ENCODE measurements at regions not wholly inside any gene's neighbourhood (a gene's known extent, or its start where the extent isn't known, plus 50 kb on each side); places are given as distances from the start of the nearest gene placed in this dataset.

DNA sequence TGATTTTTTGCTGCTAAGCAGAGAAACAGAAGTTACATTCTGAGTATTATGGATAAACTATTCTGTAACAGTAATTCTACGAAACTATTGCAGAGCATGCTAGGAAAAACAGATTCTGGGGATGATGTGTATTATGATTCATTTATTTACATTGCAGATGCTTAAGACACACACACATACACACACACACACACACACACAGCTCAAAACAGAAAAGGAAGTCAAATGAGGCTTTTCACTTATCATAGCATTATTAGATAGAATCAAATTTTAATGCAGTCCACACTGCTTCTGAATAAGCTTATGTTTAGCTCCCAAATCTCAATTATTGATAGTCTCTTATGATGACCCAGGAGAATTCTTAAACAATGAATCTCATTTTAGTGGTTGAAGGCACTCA, 307.2 kb downstream of the HGF start:
- no peaks in the 10 kb centered on the region for H3K36me3 ChIP-seq (ENCODE audit: control insufficient read depth in 2 of 2, insufficient read depth in 1 of 2, low read length in 2 of 2)
- no peaks in the 10 kb centered on the region for H3K4me1 ChIP-seq (ENCODE audit: control insufficient read depth, insufficient read depth, low read length)
- no peak overlapping the region for H3K27ac ChIP-seq (ENCODE audit: extremely low read depth, low read depth, low read length)
- TF ChIP-seq, protein P1, sequence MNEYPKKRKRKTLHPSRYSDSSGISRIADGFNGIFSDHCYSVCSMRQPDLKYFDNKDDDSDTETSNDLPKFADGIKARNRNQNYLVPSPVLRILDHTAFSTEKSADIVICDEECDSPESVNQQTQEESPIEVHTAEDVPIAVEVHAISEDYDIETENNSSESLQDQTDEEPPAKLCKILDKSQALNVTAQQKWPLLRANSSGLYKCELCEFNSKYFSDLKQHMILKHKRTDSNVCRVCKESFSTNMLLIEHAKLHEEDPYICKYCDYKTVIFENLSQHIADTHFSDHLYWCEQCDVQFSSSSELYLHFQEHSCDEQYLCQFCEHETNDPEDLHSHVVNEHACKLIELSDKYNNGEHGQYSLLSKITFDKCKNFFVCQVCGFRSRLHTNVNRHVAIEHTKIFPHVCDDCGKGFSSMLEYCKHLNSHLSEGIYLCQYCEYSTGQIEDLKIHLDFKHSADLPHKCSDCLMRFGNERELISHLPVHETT (tag by site-specific recombination; IDR thresholded peaks at IDR 0.05), result no peak
- no peak for TF ChIP-seq ZNF660 (tag by site-specific recombination; IDR thresholded peaks at IDR 0.05)
- TF ChIP-seq ZBTB20 (tag by site-specific recombination; IDR thresholded peaks at IDR 0.05), result peak; percentile 39; the same call in 1 of the 2 replicates
- no peak overlapping the region for H3K4me3 ChIP-seq (ENCODE audit: low read depth, low read length)
- no peaks in the 10 kb centered on the region for H3K9me3 ChIP-seq (ENCODE audit: control insufficient read depth, insufficient read depth, low read depth, low read length)
- ChIA-PET CTCF (no interaction called here), POLR2A (no interaction called here)

DNA sequence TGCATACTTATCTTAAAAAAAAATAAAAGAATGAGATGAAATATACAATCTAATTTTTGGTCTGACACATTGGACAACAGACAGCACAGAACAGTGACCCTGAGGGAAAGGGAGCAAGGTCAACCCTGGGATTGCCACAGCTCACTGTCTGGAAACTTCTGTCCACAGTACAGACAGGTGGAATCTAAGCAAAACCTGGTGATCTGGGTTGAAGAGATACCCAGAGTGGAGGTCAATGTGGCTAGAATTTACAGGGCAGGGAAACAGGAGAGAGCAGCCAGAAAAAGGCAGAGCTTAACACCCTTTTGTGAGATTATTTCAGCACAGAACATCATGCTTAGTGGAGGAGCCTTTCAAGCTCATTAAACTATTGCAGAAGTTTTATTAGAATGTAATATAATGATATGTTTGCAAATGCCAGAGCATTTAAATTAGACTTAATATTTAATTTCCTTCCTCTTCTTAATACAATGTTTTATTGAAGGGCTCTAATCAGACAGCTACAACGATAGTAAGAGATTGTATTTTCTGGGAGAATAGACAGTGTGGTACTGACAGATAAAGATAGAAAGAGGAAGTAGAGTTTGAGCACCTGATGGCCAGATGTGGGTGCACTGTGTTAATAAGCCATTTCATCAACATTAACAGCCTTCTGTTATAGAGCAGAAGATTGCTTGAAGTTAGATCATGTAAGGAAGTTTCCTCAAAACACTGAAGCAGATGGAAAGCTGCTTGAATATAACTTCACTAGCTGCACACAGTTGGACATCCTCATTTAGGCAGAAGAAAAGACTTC, 309.4 kb downstream of the HGF start:
- H3K4me1 ChIP-seq (ENCODE audit: control insufficient read depth, insufficient read depth, low read length), result no peaks in the 10 kb centered on the region
- no peaks in the 10 kb centered on the region for H3K36me3 ChIP-seq (ENCODE audit: control insufficient read depth in 2 of 2, insufficient read depth in 1 of 2, low read length in 2 of 2)
- no peak for TF ChIP-seq ZNF140 (tag by site-specific recombination; IDR thresholded peaks at IDR 0.05)
- no peak for TF ChIP-seq ZNF529 (tag by site-specific recombination; IDR thresholded peaks at IDR 0.05; ENCODE audit: insufficient replicate concordance)
- TF ChIP-seq KLF9 (tag by site-specific recombination; IDR thresholded peaks at IDR 0.05; ENCODE audit: low read depth), result no peak
- TF ChIP-seq, protein P2, sequence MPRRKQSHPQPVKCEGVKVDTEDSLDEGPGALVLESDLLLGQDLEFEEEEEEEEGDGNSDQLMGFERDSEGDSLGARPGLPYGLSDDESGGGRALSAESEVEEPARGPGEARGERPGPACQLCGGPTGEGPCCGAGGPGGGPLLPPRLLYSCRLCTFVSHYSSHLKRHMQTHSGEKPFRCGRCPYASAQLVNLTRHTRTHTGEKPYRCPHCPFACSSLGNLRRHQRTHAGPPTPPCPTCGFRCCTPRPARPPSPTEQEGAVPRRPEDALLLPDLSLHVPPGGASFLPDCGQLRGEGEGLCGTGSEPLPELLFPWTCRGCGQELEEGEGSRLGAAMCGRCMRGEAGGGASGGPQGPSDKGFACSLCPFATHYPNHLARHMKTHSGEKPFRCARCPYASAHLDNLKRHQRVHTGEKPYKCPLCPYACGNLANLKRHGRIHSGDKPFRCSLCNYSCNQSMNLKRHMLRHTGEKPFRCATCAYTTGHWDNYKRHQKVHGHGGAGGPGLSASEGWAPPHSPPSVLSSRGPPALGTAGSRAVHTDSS (tag by site-specific recombination; IDR thresholded peaks at IDR 0.05), result no peak
- TF ChIP-seq, protein P3, sequence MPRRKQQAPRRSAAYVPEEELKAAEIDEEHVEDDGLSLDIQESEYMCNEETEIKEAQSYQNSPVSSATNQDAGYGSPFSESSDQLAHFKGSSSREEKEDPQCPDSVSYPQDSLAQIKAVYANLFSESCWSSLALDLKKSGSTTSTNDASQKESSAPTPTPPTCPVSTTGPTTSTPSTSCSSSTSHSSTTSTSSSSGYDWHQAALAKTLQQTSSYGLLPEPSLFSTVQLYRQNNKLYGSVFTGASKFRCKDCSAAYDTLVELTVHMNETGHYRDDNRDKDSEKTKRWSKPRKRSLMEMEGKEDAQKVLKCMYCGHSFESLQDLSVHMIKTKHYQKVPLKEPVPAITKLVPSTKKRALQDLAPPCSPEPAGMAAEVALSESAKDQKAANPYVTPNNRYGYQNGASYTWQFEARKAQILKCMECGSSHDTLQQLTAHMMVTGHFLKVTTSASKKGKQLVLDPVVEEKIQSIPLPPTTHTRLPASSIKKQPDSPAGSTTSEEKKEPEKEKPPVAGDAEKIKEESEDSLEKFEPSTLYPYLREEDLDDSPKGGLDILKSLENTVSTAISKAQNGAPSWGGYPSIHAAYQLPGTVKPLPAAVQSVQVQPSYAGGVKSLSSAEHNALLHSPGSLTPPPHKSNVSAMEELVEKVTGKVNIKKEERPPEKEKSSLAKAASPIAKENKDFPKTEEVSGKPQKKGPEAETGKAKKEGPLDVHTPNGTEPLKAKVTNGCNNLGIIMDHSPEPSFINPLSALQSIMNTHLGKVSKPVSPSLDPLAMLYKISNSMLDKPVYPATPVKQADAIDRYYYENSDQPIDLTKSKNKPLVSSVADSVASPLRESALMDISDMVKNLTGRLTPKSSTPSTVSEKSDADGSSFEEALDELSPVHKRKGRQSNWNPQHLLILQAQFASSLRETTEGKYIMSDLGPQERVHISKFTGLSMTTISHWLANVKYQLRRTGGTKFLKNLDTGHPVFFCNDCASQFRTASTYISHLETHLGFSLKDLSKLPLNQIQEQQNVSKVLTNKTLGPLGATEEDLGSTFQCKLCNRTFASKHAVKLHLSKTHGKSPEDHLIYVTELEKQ (tag by site-specific recombination; IDR thresholded peaks at IDR 0.05; ENCODE audit: borderline replicate concordance), result no peak
- no peak for TF ChIP-seq ZNF776 (tag by site-specific recombination; IDR thresholded peaks at IDR 0.05; ENCODE audit: borderline replicate concordance)
- TF ChIP-seq ZNF311 (tag by site-specific recombination; IDR thresholded peaks at IDR 0.05; ENCODE audit: borderline replicate concordance), result no peak
- no peak for TF ChIP-seq ZNF433 (tag by site-specific recombination; IDR thresholded peaks at IDR 0.05; ENCODE audit: low read depth)
- TF ChIP-seq, protein P4, sequence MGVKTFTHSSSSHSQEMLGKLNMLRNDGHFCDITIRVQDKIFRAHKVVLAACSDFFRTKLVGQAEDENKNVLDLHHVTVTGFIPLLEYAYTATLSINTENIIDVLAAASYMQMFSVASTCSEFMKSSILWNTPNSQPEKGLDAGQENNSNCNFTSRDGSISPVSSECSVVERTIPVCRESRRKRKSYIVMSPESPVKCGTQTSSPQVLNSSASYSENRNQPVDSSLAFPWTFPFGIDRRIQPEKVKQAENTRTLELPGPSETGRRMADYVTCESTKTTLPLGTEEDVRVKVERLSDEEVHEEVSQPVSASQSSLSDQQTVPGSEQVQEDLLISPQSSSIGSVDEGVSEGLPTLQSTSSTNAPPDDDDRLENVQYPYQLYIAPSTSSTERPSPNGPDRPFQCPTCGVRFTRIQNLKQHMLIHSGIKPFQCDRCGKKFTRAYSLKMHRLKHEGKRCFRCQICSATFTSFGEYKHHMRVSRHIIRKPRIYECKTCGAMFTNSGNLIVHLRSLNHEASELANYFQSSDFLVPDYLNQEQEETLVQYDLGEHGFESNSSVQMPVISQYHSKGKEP (tag by site-specific recombination; IDR thresholded peaks at IDR 0.05), result no peak
- TF ChIP-seq ZNF112 (tag by site-specific recombination; IDR thresholded peaks at IDR 0.05), result no peak
- no peak for TF ChIP-seq MEIS1 (CRISPR knock-in tag; IDR thresholded peaks at IDR 0.05; ENCODE audit: borderline replicate concordance)
- TF ChIP-seq ZFP37 (tag by site-specific recombination; IDR thresholded peaks at IDR 0.05), result no peak
- TF ChIP-seq ZNF670 (tag by site-specific recombination; IDR thresholded peaks at IDR 0.05; ENCODE audit: low read depth), result no peak
- TF ChIP-seq ZNF354C (tag by site-specific recombination; IDR thresholded peaks at IDR 0.05; ENCODE audit: borderline replicate concordance, low read depth), result no peak
- no peak for TF ChIP-seq SCRT1 (tag by site-specific recombination; IDR thresholded peaks at IDR 0.05; ENCODE audit: borderline replicate concordance)
- no peak for TF ChIP-seq ZNF664 (tag by site-specific recombination; IDR thresholded peaks at IDR 0.05)
- H3K27ac ChIP-seq (ENCODE audit: extremely low read depth, low read depth, low read length), result no peak overlapping the region
- POLR2A ChIA-PET, result no interaction called here
- no peak overlapping the region for H3K4me3 ChIP-seq (ENCODE audit: low read depth, low read length)
- CTCF ChIA-PET, result interaction anchor here (1.5 kb wide), 1 partner anchor 10 kb away, joined by 9 read pairs; no protein-coding TSS in a partner anchor
- no peaks in the 10 kb centered on the region for H3K9me3 ChIP-seq (ENCODE audit: control insufficient read depth, insufficient read depth, low read depth, low read length)
